ENCODE measurements at regions not wholly inside any gene's neighbourhood (a gene's known extent, or its start where the extent isn't known, plus 50 kb on each side); places are given as distances from the start of the nearest gene placed in this dataset.

- TF ChIP-seq CTCF (conservative IDR thresholded peaks at IDR 0.05) (no peak), EZH2 (IDR thresholded peaks at IDR 0.05; ENCODE audit: low read depth) (no peak)
Measured at GRCh38 chr3:195007151-195007550, 263.8 kb downstream of the XXYLT1 start.
